ENCODE measurements at regions not wholly inside any gene's neighbourhood (a gene's known extent, or its start where the extent isn't known, plus 50 kb on each side); places are given as distances from the start of the nearest gene placed in this dataset.

- TF ChIP-seq CTCF (IDR thresholded peaks at IDR 0.05) (no peak), POLR2AphosphoS5 (IDR thresholded peaks at IDR 0.05) (no peak)
Observed at GRCh38 chr2:194104687-194105086, 1552.3 kb upstream of the SLC39A10 start.

Data from suprapubic skin (tissue), 3 donors.